HEK293T (cell line): ENCODE measurements at regions not wholly inside any gene's neighbourhood (a gene's known extent, or its start where the extent isn't known, plus 50 kb on each side); places are given as distances from the start of the nearest gene placed in this dataset.

Experiments
- CTCF ChIA-PET: fragments of 350-600 bp; formaldehyde crosslinking; extraction: SDS; loops from one replicate; lab custom pipeline; 2021; ENCODE audit warnings: antibody characterized with exemption, inconsistent platforms; lab: Yijun Ruan, JAX
- POLR2A ChIA-PET: fragments of 350-600 bp; formaldehyde crosslinking; extraction: SDS; loops from one replicate; lab custom pipeline; 2020; ENCODE audit warnings: antibody characterized with exemption, inconsistent platforms; lab: Yijun Ruan, JAX
- DNase-seq: peaks from one replicate; pipeline ENCODE4 v3.0.0; 2012; ENCODE audit warnings: mixed read lengths; ENCODE audit errors: extremely low spot score
- ARNT ChIP-seq: fragments of 450-650 bp; IDR thresholded peaks from 2 replicates; pipeline ENCODE4 v1.6.1; 2017; ENCODE audit warnings: mild to moderate bottlenecking
- BHLHE40 ChIP-seq: fragments of 450-650 bp; IDR thresholded peaks from 2 replicates; pipeline ENCODE4 v1.6.1; 2016; ENCODE audit warnings: mild to moderate bottlenecking, moderate library complexity, borderline replicate concordance
- CTBP1 ChIP-seq: fragments of 450-650 bp; IDR thresholded peaks from 2 replicates; pipeline ENCODE4 v1.6.1; 2016; ENCODE audit warnings: borderline replicate concordance
- ELF4 ChIP-seq: fragments of 450-650 bp; IDR thresholded peaks from 2 replicates; pipeline ENCODE4 v1.6.1; 2017; ENCODE audit warnings: antibody characterized with exemption
- FOXA1 ChIP-seq: fragments of 450-650 bp; IDR thresholded peaks from 2 replicates; pipeline ENCODE4 v1.6.1; 2016; ENCODE audit warnings: mild to moderate bottlenecking
- FOXK2 ChIP-seq: fragments of 450-650 bp; IDR thresholded peaks from 2 replicates; pipeline ENCODE4 v1.6.1; 2016; ENCODE audit warnings: mild to moderate bottlenecking
- FOXM1 ChIP-seq: fragments of 450-650 bp; IDR thresholded peaks from 2 replicates; pipeline ENCODE4 v1.6.1; 2017; ENCODE audit warnings: mild to moderate bottlenecking, borderline replicate concordance
- HDGF ChIP-seq: fragments of 450-650 bp; IDR thresholded peaks from 2 replicates; pipeline ENCODE4 v1.6.1; 2017; ENCODE audit warnings: antibody characterized with exemption, borderline replicate concordance
- L3MBTL2 ChIP-seq: fragments of 450-650 bp; conservative IDR thresholded peaks from 2 replicates; pipeline ENCODE4 v1.6.1; 2016; ENCODE audit warnings: mild to moderate bottlenecking
- LEF1 ChIP-seq: fragments of 450-650 bp; IDR thresholded peaks from 2 replicates; pipeline ENCODE4 v1.6.1; 2017; ENCODE audit warnings: mild to moderate bottlenecking, borderline replicate concordance
- NFRKB ChIP-seq: fragments of 450-650 bp; IDR thresholded peaks from 2 replicates; pipeline ENCODE4 v1.6.1; 2016; ENCODE audit warnings: mild to moderate bottlenecking, moderate library complexity
- SP1 ChIP-seq: fragments of 450-650 bp; IDR thresholded peaks from 2 replicates; pipeline ENCODE4 v1.6.1; 2017
- SUZ12 ChIP-seq: fragments of 450-650 bp; IDR thresholded peaks from 2 replicates; pipeline ENCODE4 v1.6.1; 2016; ENCODE audit warnings: mild to moderate bottlenecking
- TARDBP ChIP-seq: fragments of 450-650 bp; IDR thresholded peaks from 2 replicates; pipeline ENCODE4 v1.6.1; 2016
- ZNF384 ChIP-seq: fragments of 450-650 bp; IDR thresholded peaks from 2 replicates; pipeline ENCODE4 v1.6.1; 2016
- TF ChIP-seq, protein P1 (sequence below): fragments of 450-650 bp; IDR thresholded peaks from 2 replicates; pipeline ENCODE4 v1.6.1; 2016

DNA sequence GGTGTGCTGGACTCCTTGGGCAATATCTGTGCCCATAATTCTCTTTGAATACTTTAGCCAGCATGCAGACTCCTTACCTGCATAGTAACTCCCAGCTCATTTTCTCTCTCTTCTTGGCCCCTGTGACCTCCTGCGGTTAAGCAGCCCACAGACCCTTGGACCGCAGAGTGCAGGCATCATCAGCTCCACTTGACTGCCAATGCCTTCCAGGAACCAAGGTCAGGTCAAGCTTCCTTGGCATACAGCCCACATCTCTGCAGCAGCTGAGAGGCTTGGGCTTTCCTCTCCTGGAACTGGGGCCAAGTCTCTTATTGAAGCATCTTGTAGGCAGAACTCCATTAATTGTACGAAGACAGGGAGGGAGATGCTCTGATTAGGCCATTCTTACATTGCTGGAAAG lies 130.1 kb upstream of the PIEZO2 start:
- CTCF ChIA-PET, result no interaction called here
- no peak for DNase-seq
- TF ChIP-seq LEF1 (no peak), FOXA1 (no peak), ARNT (no peak)
- POLR2A ChIA-PET, result no interaction called here

DNA sequence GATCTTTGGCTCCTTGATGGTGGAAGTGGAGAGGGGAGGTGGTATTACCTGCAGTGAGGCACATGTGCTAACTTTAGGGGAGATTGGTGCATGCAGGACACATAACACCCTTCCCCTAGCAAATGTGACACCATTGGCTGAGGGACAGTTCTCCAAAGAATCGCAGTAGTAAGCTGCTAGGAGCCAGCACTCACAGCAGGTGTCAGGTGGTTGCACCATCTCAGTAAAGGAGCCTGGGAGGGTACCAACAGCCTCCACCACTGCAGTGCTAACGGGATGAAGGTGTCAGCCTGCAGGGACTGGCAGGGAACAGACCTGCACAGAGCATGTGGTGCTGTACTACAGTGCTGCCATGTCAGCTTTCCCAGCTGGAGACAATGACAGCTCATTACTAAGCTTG lies 127.3 kb upstream of the PIEZO2 start:
- ChIA-PET POLR2A (no interaction called here), CTCF (no interaction called here)
- no peak for DNase-seq
- TF ChIP-seq L3MBTL2 (no peak), NFRKB (no peak), CTBP1 (no peak), FOXK2 (no peak), ELF4 (no peak), TARDBP (no peak), BHLHE40 (no peak), SP1 (no peak), ARNT (no peak), SUZ12 (no peak), FOXA1 (no peak), LEF1 (no peak)
- TF ChIP-seq, protein P1, sequence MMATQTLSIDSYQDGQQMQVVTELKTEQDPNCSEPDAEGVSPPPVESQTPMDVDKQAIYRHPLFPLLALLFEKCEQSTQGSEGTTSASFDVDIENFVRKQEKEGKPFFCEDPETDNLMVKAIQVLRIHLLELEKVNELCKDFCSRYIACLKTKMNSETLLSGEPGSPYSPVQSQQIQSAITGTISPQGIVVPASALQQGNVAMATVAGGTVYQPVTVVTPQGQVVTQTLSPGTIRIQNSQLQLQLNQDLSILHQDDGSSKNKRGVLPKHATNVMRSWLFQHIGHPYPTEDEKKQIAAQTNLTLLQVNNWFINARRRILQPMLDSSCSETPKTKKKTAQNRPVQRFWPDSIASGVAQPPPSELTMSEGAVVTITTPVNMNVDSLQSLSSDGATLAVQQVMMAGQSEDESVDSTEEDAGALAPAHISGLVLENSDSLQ, result no peak

DNA sequence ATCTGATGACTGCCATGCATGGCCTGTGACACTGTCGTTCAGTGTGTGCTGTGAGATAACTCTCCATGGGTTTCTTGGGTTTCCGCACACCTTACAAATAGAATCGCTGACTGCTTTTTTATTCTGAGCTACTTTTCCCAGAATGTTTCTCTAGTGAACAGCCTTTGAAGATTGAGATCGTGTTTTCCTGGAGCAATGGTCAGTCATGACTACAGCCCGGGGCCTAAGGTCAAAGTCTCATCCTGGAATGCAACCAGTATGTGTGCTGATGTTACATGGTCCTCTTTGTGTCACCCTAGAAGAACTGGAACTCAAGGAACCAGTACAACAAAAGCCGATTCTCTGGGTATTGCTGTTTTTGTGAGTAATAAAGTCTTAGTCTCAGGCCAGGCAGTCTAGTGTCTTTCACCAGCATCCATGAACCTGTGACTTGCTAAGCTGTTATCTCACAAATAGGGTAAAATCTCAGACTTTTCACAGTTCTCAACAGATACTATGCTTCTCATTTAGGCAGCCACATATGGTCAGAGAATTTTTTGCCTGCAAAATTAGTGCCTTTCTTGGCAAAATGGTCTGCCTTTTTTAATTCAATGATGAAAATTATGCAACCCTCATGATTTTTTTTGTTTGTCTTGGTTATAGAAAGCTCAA lies 124.9 kb upstream of the PIEZO2 start:
- ChIA-PET CTCF (no interaction called here), POLR2A (no interaction called here)
- no peak for DNase-seq
- TF ChIP-seq SUZ12 (no peak), FOXK2 (no peak), LEF1 (no peak), ELF4 (no peak), TARDBP (no peak)

DNA sequence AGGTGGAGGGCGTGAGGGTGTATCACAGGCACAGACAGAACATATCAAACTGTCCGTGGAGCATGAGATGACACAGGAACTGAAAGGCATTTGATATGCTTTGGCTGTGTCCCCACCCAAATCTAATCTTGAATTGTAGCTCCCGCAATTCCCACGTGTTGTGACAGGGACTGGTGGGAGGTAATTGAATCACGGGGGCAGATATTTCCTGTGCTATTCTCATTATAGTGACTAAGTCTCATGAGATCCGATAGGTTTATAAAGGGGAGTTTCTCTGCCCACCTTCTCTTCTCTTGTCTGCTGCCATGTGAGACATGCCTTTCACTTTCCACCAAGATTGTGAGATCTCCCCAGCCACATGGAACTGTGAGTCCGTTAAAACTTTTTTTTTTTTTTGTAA lies 123.1 kb upstream of the PIEZO2 start:
- DNase-seq, result no peak
- CTCF ChIA-PET, result no interaction called here
- TF ChIP-seq SUZ12, result no peak
- TF ChIP-seq SP1, result no peak
- no peak for TF ChIP-seq CTBP1
- TF ChIP-seq LEF1, result no peak
- no peak for TF ChIP-seq FOXA1
- TF ChIP-seq, protein P1, result no peak
- POLR2A ChIA-PET, result no interaction called here

DNA sequence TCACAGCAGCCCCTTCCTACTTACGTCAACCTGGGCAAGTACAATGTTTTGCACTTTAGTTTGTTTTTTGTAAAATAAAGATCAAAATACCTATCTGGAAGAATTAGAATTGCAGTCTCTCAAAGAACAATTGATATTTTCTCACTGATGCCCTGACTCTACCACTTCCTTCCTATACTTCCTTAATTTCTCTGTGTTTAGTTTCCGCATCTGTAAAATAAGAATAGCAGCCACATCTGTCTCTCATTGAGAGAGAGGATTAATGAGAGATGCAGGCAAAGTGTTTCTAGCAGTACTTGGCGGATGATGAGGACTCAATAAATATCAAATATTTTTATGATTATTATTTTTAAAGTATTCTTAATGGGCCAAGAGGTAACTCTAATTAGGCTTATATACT lies 122.6 kb upstream of the PIEZO2 start:
- ChIA-PET POLR2A (no interaction called here), CTCF (no interaction called here)
- DNase-seq, result no peak
- no peak for TF ChIP-seq FOXM1
- TF ChIP-seq FOXA1, result no peak
- TF ChIP-seq, protein P1, result no peak
- no peak for TF ChIP-seq L3MBTL2
- TF ChIP-seq HDGF, result no peak
- TF ChIP-seq FOXK2, result no peak
- TF ChIP-seq ZNF384, result no peak

DNA sequence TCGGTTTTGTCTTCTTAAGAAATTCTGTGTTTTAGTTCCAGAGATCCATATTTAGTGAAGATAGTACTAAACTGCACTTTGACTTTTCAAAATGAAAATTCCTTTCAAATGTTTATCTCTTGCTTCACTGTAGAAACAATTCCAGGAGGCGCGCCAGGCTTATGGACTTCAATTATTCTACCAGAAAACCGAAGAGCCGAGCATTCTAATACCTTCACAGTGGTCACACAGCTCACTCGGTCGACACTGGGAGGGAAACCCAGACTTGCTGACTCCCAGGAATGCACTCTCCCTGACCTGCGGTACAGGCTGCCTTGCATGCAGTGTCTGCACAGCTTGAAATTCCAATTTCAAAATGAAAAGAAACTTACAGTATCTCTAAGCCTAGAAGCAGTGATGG lies 119.9 kb upstream of the PIEZO2 start:
- ChIA-PET CTCF (no interaction called here), POLR2A (interaction anchor here (0.7 kb wide), 1 partner anchor 303 kb away, joined by 3 read pairs; no protein-coding TSS in a partner anchor)
- no peak for DNase-seq
- TF ChIP-seq ELF4, result no peak

DNA sequence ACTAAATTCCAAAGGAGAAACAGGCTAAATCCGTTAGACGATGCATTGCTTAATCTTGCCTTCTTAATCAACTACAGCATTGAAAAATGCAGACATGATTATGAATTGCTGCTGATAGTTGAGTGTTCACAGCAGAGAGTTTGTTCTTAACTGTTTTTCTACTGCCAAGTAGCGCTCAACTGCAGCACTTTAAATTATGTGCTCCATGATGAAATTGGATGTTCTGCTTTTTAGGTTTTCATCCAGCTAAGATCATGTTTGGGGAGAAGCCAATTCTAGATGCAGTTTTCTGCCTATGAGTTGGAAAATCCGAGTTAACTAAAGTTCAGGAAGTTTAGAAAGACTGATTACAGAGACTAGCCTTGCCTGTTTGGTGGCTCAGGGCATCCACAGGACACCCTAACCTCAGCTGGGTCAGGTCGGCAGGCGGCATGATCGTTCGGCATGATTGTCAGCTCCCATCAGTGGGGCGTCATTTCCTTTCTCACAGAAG lies 119.4 kb upstream of the PIEZO2 start:
- TF ChIP-seq BHLHE40, result no peak
- TF ChIP-seq, protein P1, result no peak
- POLR2A ChIA-PET, result interaction anchor here (0.7 kb wide), 1 partner anchor 303 kb away, joined by 3 read pairs; no protein-coding TSS in a partner anchor
- CTCF ChIA-PET, result no interaction called here
- DNase-seq, result no peak
